ENCODE measurements at regions not wholly inside any gene's neighbourhood (a gene's known extent, or its start where the extent isn't known, plus 50 kb on each side); places are given as distances from the start of the nearest gene placed in this dataset.

GRCh38 chr11:97163631-97164191 lies 773.9 kb downstream of the JRKL start:
- ChIA-PET CTCF (no interaction called here), RAD21 (ENCODE audit: unreplicated experiment) (no interaction called here), SMC1A (ENCODE audit: uncharacterized antibody, unreplicated experiment) (interaction anchor here (0.6 kb wide), 1 partner anchor 1049 kb away, joined by 4 read pairs; no protein-coding TSS in a partner anchor), POLR2A (no interaction called here)
- Histone ChIP-seq H3K36me3 (ENCODE audit: control insufficient read depth in 2 of 2, insufficient read depth in 2 of 2, low read length in 1 of 2) (no peaks in the 10 kb centered on the region), H3K4me3 (no peak overlapping the region), H3K4me2 (ENCODE audit: control insufficient read depth, insufficient read depth) (no peak overlapping the region), H4K20me1 (ENCODE audit: control insufficient read depth, insufficient read depth) (no peaks in the 10 kb centered on the region), H2AFZ (ENCODE audit: control insufficient read depth, low read depth, low read length) (no peak overlapping the region), H3K9ac (ENCODE audit: control insufficient read depth, insufficient read depth, low read length) (no peak overlapping the region), H3K4me1 (ENCODE audit: control insufficient read depth, insufficient read depth, low read length) (no peaks in the 10 kb centered on the region), H3K27ac (ENCODE audit: control insufficient read depth, insufficient read depth) (no peak overlapping the region), H3K79me2 (ENCODE audit: control insufficient read depth, insufficient read depth, low read length) (no peaks in the 10 kb centered on the region), H3K9me3 (replicated peaks; ENCODE audit: control insufficient read depth, insufficient read depth, low read length) (no peaks in the 10 kb centered on the region), H3K27me3 (replicated peaks in 1 of 2; ENCODE audit: control insufficient read depth in 2 of 2, insufficient read depth in 2 of 2, low read length in 1 of 2) (no peaks in the 10 kb centered on the region)
- DNase-seq (ENCODE audit: low read depth, low spot score) (no peak), ATAC-seq (no peak), FAIRE-seq (no peak)
- no TSS peak for BruUV-seq (replicated peaks)
- no peak for TF ChIP-seq RAD51 (IDR thresholded peaks at IDR 0.05)
- TF ChIP-seq NR2C2 (IDR thresholded peaks at IDR 0.05; ENCODE audit: borderline replicate concordance, control insufficient read depth, insufficient read length, low read depth), result no peak
- no peak for TF ChIP-seq LARP7 (IDR thresholded peaks at IDR 0.05)
- no peak for TF ChIP-seq ATF7 (IDR thresholded peaks at IDR 0.05; ENCODE audit: low read depth)
- TF ChIP-seq WRNIP1 (IDR thresholded peaks at IDR 0.05; ENCODE audit: borderline replicate concordance, low read depth, low read length), result no peak
- TF ChIP-seq SPI1 (IDR thresholded peaks at IDR 0.05; ENCODE audit: borderline replicate concordance, insufficient read depth, low read depth, low read length), result no peak
- TF ChIP-seq ZBTB33 (IDR thresholded peaks at IDR 0.05), result no peak
- no peak for TF ChIP-seq NFIC (IDR thresholded peaks at IDR 0.05; ENCODE audit: low read depth, low read length)
- 31% methylated on average over 4 of the region's 4 CpGs for WGBS (ENCODE audit: insufficient coverage, insufficient replicate concordance, low lambda C conversion rate, missing lambda C conversion rate)
- intact Hi-C loops (cut with micrococcal nuclease; ENCODE audit: unreplicated experiment) (no loop called here), in situ Hi-C loops (cut with MboI) (no loop called here)

All from GM12878 (cell line).